Tibial nerve (tissue), 4 donors: ENCODE measurements at regions not wholly inside any gene's neighbourhood (a gene's known extent, or its start where the extent isn't known, plus 50 kb on each side); places are given as distances from the start of the nearest gene placed in this dataset.

ENCODE experiments used
- EP300 ChIP-seq, 2 donors: sonication (generic); formaldehyde crosslinking; IDR thresholded peaks; one replicate each; pipeline ENCODE4 v1.6.1; 2017; ENCODE audit warnings: antibody characterized with exemption in 2 of 2, mild to moderate bottlenecking in 1 of 2
- POLR2A ChIP-seq, 2 donors: fragments of 450-650 bp; IDR thresholded peaks; one replicate each; pipeline ENCODE4 v1.6.1; 2017; ENCODE audit warnings: antibody characterized with exemption in 2 of 2, mild to moderate bottlenecking in 2 of 2, moderate library complexity in 2 of 2
- TF ChIP-seq, protein P1 (sequence below), 5 experiments: fragments of 200-600 bp in 3 of 5; fragments of 450-650 bp in 2 of 5; sonication (generic) in 3 of 5; IDR thresholded peaks; one replicate each; pipeline ENCODE4 v1.5.1; 2016 to 2019; ENCODE audit warnings: antibody characterized with exemption in 5 of 5, mild to moderate bottlenecking in 3 of 5, moderate library complexity in 2 of 5

- TF ChIP-seq, protein P1, sequence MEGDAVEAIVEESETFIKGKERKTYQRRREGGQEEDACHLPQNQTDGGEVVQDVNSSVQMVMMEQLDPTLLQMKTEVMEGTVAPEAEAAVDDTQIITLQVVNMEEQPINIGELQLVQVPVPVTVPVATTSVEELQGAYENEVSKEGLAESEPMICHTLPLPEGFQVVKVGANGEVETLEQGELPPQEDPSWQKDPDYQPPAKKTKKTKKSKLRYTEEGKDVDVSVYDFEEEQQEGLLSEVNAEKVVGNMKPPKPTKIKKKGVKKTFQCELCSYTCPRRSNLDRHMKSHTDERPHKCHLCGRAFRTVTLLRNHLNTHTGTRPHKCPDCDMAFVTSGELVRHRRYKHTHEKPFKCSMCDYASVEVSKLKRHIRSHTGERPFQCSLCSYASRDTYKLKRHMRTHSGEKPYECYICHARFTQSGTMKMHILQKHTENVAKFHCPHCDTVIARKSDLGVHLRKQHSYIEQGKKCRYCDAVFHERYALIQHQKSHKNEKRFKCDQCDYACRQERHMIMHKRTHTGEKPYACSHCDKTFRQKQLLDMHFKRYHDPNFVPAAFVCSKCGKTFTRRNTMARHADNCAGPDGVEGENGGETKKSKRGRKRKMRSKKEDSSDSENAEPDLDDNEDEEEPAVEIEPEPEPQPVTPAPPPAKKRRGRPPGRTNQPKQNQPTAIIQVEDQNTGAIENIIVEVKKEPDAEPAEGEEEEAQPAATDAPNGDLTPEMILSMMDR (IDR thresholded peaks at IDR 0.05) = no peak
- TF ChIP-seq EP300 (IDR thresholded peaks at IDR 0.05) = no peak
- no peak for TF ChIP-seq POLR2A (IDR thresholded peaks at IDR 0.05)
Observed at GRCh38 chr21:31479222-31479621, 135.2 kb upstream of the TIAM1 start.
